GM12878 (cell line): ENCODE measurements at regions not wholly inside any gene's neighbourhood (a gene's known extent, or its start where the extent isn't known, plus 50 kb on each side); places are given as distances from the start of the nearest gene placed in this dataset.

ENCODE experiments used
- ATAC-seq: fragments of 200-7000 bp; cut with Tn5 transposase; 3 replicates; pipeline ENCODE4 v1.9.1; 2020; ENCODE audit warnings: mild to moderate bottlenecking, moderate library complexity
- BruUV-seq: library from RNA; stranded (reverse); fragments of 400-500 nt; replicated peaks from 2 replicates; lab custom pipeline; 2021; lab: Mats Ljungman, UMichigan
- CTCF ChIA-PET: fragments of 300-600 bp; sonication (Branson Sonifier 250); formaldehyde crosslinking; extraction: SDS; loops from one replicate; lab custom pipeline; 2021; ENCODE audit warnings: inconsistent platforms; lab: Yijun Ruan, JAX
- POLR2A ChIA-PET: fragments of 350-600 bp; formaldehyde crosslinking; extraction: SDS; loops from one replicate; lab custom pipeline; 2021; ENCODE audit warnings: inconsistent platforms; lab: Charles Lee
- RAD21 ChIA-PET: fragments of 300-600 bp; sonication (Branson Sonifier 250); formaldehyde crosslinking; loops from one replicate; lab custom pipeline; 2023; ENCODE audit warnings: antibody characterized with exemption; ENCODE audit not compliant: unreplicated experiment; lab: Charles Lee
- SMC1A ChIA-PET: fragments of 300-600 bp; sonication (Branson Sonifier 250); formaldehyde crosslinking; loops from one replicate; lab custom pipeline; 2023; ENCODE audit not compliant: unreplicated experiment, uncharacterized antibody; lab: Charles Lee
- DNase-seq: peaks from one replicate; pipeline ENCODE4 v3.0.0-alpha.2; 2011; ENCODE audit warnings: low read depth, low spot score
- FAIRE-seq: peaks from 3 replicates; lab custom pipeline; 2011; peaks lifted over from hg19 to GRCh38; lab: Jason Lieb, UNC
- H2AFZ ChIP-seq: 2 replicates; pipeline ENCODE4 v1.6.0; 2011; ENCODE audit warnings: low read depth, low read length, control low read depth; ENCODE audit not compliant: control insufficient read depth
- H3K27ac ChIP-seq: 2 replicates; pipeline ENCODE4 v1.5.1; 2011; ENCODE audit warnings: control low read depth; ENCODE audit not compliant: control insufficient read depth, insufficient read depth
- H3K27me3 ChIP-seq, 2 experiments: replicated peaks in 1 of 2; 2 replicates each; pipeline versions ENCODE4 v1.6.0 to v1.6.1; 2011; ENCODE audit warnings: low read length in 1 of 2; ENCODE audit not compliant: control insufficient read depth in 2 of 2, insufficient read depth in 2 of 2
- H3K36me3 ChIP-seq, 2 experiments: 2 replicates each; pipeline ENCODE4 v1.5.1; 2011; ENCODE audit warnings: low read length in 1 of 2; ENCODE audit not compliant: control insufficient read depth in 2 of 2, insufficient read depth in 2 of 2
- H3K4me1 ChIP-seq: 2 replicates; pipeline ENCODE4 v1.6.1; 2011; ENCODE audit warnings: mild to moderate bottlenecking, low read length, moderate library complexity, mixed read lengths; ENCODE audit not compliant: control insufficient read depth, insufficient read depth
- H3K4me2 ChIP-seq: 2 replicates; pipeline ENCODE4 v1.6.0; 2011; ENCODE audit warnings: control low read depth; ENCODE audit not compliant: control insufficient read depth, insufficient read depth
- H3K4me3 ChIP-seq: fragments of 200-600 bp; sonication (generic); 2 replicates; pipeline ENCODE4 v1.5.1; 2016
- H3K79me2 ChIP-seq: 2 replicates; pipeline ENCODE4 v1.6.0; 2011; ENCODE audit warnings: low read length; ENCODE audit not compliant: control insufficient read depth, insufficient read depth
- H3K9ac ChIP-seq: 2 replicates; pipeline ENCODE4 v1.8.0; 2011; ENCODE audit warnings: low read length, control low read depth, mixed read lengths; ENCODE audit not compliant: control insufficient read depth, insufficient read depth
- H3K9me3 ChIP-seq: replicated peaks from 3 replicates; pipeline ENCODE4 v1.5.1; 2011; ENCODE audit warnings: mild to moderate bottlenecking, low read length; ENCODE audit not compliant: control insufficient read depth, insufficient read depth
- H4K20me1 ChIP-seq: 2 replicates; pipeline ENCODE4 v1.6.0; 2011; ENCODE audit not compliant: control insufficient read depth, insufficient read depth
- ATF3 ChIP-seq: IDR thresholded peaks from 2 replicates; pipeline ENCODE4 v1.6.1; 2011; ENCODE audit warnings: low read depth, mild to moderate bottlenecking, low read length, moderate library complexity, borderline replicate concordance; ENCODE audit errors: extremely low read depth
- BCL11A ChIP-seq: IDR thresholded peaks from 2 replicates; pipeline ENCODE4 v1.6.1; 2011; ENCODE audit warnings: low read depth, low read length
- BCL3 ChIP-seq: IDR thresholded peaks from 2 replicates; pipeline ENCODE4 v1.6.1; 2011; ENCODE audit warnings: borderline replicate concordance, low read depth, mild to moderate bottlenecking, moderate library complexity, low read length; ENCODE audit not compliant: insufficient read depth, poor library complexity, severe bottlenecking
- CEBPB ChIP-seq, 2 experiments: fragments of 150-350 bp in 1 of 2; IDR thresholded peaks; 2 replicates each; pipeline ENCODE4 v1.6.1; 2012 to 2014; ENCODE audit warnings: low read depth in 2 of 2, low read length in 2 of 2, borderline replicate concordance in 1 of 2, inconsistent platforms in 1 of 2
- HSF1 ChIP-seq: fragments of 150-350 bp; IDR thresholded peaks from 2 replicates; pipeline ENCODE4 v1.6.1; 2014; ENCODE audit warnings: mild to moderate bottlenecking, low read depth, low read length
- IKZF1 ChIP-seq: fragments of 450-650 bp; conservative IDR thresholded peaks from 2 replicates; pipeline ENCODE4 v1.6.1; 2017; ENCODE audit warnings: antibody characterized with exemption, mild to moderate bottlenecking
- IRF5 ChIP-seq: fragments of 450-650 bp; IDR thresholded peaks from 2 replicates; pipeline ENCODE4 v1.6.1; 2017; ENCODE audit warnings: borderline replicate concordance
- KAT2A ChIP-seq: conservative IDR thresholded peaks from 2 replicates; pipeline ENCODE4 v1.6.1; 2011; ENCODE audit warnings: low read depth, low read length; ENCODE audit not compliant: control insufficient read depth
- NR2C2 ChIP-seq: IDR thresholded peaks from 2 replicates; pipeline ENCODE4 v1.6.1; 2011; ENCODE audit warnings: borderline replicate concordance, low read depth; ENCODE audit not compliant: control insufficient read depth, insufficient read length
- SREBF2 ChIP-seq: IDR thresholded peaks from 2 replicates; pipeline ENCODE4 v1.6.1; 2012; ENCODE audit warnings: mild to moderate bottlenecking, low read length
- TCF12 ChIP-seq: IDR thresholded peaks from 2 replicates; pipeline ENCODE4 v1.6.1; 2011; ENCODE audit warnings: low read depth, mild to moderate bottlenecking, low read length
- USF2 ChIP-seq: IDR thresholded peaks from 2 replicates; pipeline ENCODE4 v1.6.1; 2011; ENCODE audit warnings: low read depth, low read length, improper control_type of control experiment, borderline replicate concordance
- ZNF622 ChIP-seq: fragments of 450-650 bp; IDR thresholded peaks from 2 replicates; pipeline ENCODE4 v1.6.1; 2017; ENCODE audit warnings: mild to moderate bottlenecking, inconsistent platforms
- WGBS: methylation state at CpG from one replicate; pipeline ENCODE4 v1.1.6; 2016; ENCODE audit warnings: low lambda C conversion rate; ENCODE audit not compliant: insufficient replicate concordance, insufficient coverage; ENCODE audit errors: missing lambda C conversion rate; 5-methylcytosine and 5-hydroxymethylcytosine counted together
- in situ Hi-C: fragments of 300-500 bp; cut with MboI; formaldehyde crosslinking; loops from 9 replicates; pipeline ENCODE4 v1.14.3; 2018; ENCODE audit warnings: mixed read lengths
- intact Hi-C: fragments of 100-400 bp; cut with micrococcal nuclease; formaldehyde crosslinking; loops from one replicate; pipeline ENCODE4 v1.14.2; 2022; ENCODE audit not compliant: unreplicated experiment

- Histone ChIP-seq H3K27ac (no peak overlapping the region), H2AFZ (no peak overlapping the region), H3K9me3 (no peaks in the 10 kb centered on the region), H3K9ac (no peak overlapping the region), H3K4me1 (no peaks in the 10 kb centered on the region), H3K4me3 (no peak overlapping the region)
- SMC1A ChIA-PET = no interaction called here
- FAIRE-seq = no peak
- no TSS peak for BruUV-seq
- no peak for ATAC-seq
- CTCF ChIA-PET = interaction anchor here (0.7 kb wide), 1 partner anchor 22 kb away, joined by 4 read pairs; no protein-coding TSS in a partner anchor
- intact Hi-C loops = no loop called here
- no peak for TF ChIP-seq TCF12
- no peak for TF ChIP-seq BCL11A
- TF ChIP-seq SREBF2 = no peak
- TF ChIP-seq IRF5 = no peak
- no peak for TF ChIP-seq NR2C2
- TF ChIP-seq ATF3 = no peak
- no peak for TF ChIP-seq ZNF622
- TF ChIP-seq IKZF1 = no peak
- no peak for TF ChIP-seq HSF1
- TF ChIP-seq CEBPB (IDR thresholded peaks at IDR 0.05; ENCODE audit: borderline replicate concordance in 1 of 2, low read depth in 2 of 2, low read length in 2 of 2) = no peak
- no peak for TF ChIP-seq BCL3
- TF ChIP-seq USF2 = no peak
- no peak for TF ChIP-seq KAT2A
- TF ChIP-seq, all 136 proteins: peak for 0
- H3K4me2 ChIP-seq = no peak overlapping the region
- DNase-seq = no peak
- ChIA-PET POLR2A (no interaction called here), RAD21 (no interaction called here)
- no peaks in the 10 kb centered on the region for H3K79me2 ChIP-seq
- H3K36me3 ChIP-seq = no peaks in the 10 kb centered on the region
- WGBS = 0% methylated on average over 1 of the region's 1 CpG
- no peaks in the 10 kb centered on the region for H3K27me3 ChIP-seq
- in situ Hi-C loops = no loop called here
- H4K20me1 ChIP-seq = no peaks in the 10 kb centered on the region
Measured at GRCh38 chr3:89558711-89559110, 451.3 kb downstream of the EPHA3 start.
